Coronary artery (tissue), 2 donors: ENCODE measurements at regions not wholly inside any gene's neighbourhood (a gene's known extent, or its start where the extent isn't known, plus 50 kb on each side); places are given as distances from the start of the nearest gene placed in this dataset.

Experiments
- DNase-seq: peaks from one replicate; pipeline ENCODE4 v3.0.0-alpha.2; 2017; ENCODE audit warnings: low spot score
- H3K27ac ChIP-seq, 2 donors: fragments of 200-600 bp; sonication (generic); one replicate each; pipeline ENCODE4 v1.5.1; 2016 to 2019
- H3K4me3 ChIP-seq: fragments of 200-600 bp; sonication (generic); 2 replicates; pipeline ENCODE4 v1.5.1; 2016; ENCODE audit warnings: mild to moderate bottlenecking, moderate library complexity
- CTCF ChIP-seq: fragments of 200-600 bp; sonication (generic); IDR thresholded peaks from one replicate; pipeline ENCODE4 v1.5.1; 2019; ENCODE audit warnings: antibody characterized with exemption

- DNase-seq, result no peak
- no peak overlapping the region for H3K27ac ChIP-seq
- TF ChIP-seq CTCF, result no peak
- H3K4me3 ChIP-seq, result no peak overlapping the region
Observed at GRCh38 chr2:4900861-4901770, 791.1 kb upstream of the SOX11 start.

- H3K27ac ChIP-seq, result no peak overlapping the region
- no peak for DNase-seq
- TF ChIP-seq CTCF, result no peak
- H3K4me3 ChIP-seq, result no peak overlapping the region
Observed at GRCh38 chr2:4903656-4904348, 788.4 kb upstream of the SOX11 start.

DNA sequence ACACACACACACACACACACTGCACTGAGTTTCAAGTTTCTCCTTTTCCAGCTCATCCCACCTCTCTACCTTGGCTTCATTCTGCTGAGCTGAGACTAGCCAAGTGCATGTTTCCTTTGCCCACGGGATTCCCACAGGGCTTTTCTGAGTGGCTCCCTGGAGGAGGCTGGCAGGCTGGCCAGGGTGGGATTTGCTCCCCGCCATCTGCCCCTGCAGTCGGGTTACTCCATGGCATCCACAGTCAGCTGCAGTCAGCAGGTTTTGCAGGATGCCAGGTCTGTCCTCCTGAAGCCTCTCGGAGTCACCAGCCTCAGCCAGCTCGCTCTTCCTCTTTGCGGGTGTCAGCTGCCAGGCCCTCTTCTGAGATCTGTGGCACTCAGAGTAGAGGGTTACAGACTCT, 783.7 kb upstream of the SOX11 start:
- H3K27ac ChIP-seq, result no peak overlapping the region
- DNase-seq, result no peak
- H3K4me3 ChIP-seq, result no peak overlapping the region
- TF ChIP-seq CTCF, result no peak

DNA sequence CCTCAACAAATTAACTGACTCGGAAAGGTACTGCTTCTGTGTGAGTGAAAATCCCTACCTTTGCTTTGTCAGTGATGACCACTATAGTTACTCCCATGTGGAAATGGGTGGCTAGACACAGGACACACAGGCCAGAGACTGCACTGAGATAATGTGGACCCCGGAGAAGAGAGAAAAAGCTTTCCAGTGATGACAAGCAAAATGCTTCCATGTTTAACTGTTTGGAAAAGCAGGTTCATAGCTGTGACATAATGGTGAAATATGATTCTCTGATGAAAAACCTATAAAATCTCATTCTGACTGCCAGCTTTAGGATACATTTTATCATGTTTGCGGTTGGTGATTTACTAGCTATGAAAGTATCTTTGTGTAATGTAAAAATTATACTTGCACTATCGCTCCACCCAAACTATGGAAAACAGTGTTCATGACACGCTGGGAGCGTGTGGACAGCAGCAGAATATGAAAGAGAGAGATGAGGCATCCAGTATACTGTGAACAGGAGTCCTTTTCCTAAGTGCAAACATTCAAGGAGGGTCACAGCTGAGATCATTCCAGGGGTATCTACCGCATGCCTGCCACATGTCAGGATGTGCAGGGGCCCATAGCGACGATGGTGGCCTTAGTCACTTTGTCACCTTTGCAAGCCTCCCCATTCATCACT, 782.7 kb upstream of the SOX11 start:
- Histone ChIP-seq H3K4me3 (no peak overlapping the region), H3K27ac (no peak overlapping the region)
- TF ChIP-seq CTCF, result no peak
- DNase-seq, result no peak

GRCh38 chr2:4914036-4914435, 778.1 kb upstream of the SOX11 start:
- no peak for TF ChIP-seq CTCF
- Histone ChIP-seq H3K4me3 (no peak overlapping the region), H3K27ac (no peak overlapping the region)
- no peak for DNase-seq

DNA sequence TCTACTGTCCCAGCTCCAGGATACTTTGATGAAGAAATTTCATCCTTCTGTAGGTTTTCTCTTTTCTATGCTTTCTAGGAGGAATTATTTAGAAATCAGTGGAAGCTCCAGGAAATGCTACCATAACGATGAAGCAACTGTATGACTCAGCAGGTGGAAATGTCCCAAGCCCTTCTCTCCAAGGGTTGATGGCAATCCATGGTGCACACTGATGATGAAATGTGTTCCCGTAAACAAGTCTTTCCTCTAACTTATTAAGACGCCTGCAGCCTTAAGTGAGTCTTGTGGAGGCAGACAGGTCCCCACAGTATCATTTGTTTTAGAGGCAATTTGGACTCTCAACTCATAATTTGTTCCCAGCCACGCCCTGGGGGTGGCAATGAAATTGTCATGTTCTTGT, 777.6 kb upstream of the SOX11 start:
- no peak for TF ChIP-seq CTCF
- no peak overlapping the region for H3K4me3 ChIP-seq

More for the DNA sequence above, 777.6 kb upstream of the SOX11 start:
- H3K27ac ChIP-seq, result no peak overlapping the region
- no peak for DNase-seq
